GM12874 (cell line): ENCODE measurements at regions not wholly inside any gene's neighbourhood (a gene's known extent, or its start where the extent isn't known, plus 50 kb on each side); places are given as distances from the start of the nearest gene placed in this dataset.

Source experiments
- TF ChIP-seq, protein P1 (sequence below): IDR thresholded peaks from 2 replicates; pipeline ENCODE4 v1.5.1; 2011; ENCODE audit warnings: low read depth, mild to moderate bottlenecking, control low read depth, low read length, moderate library complexity; ENCODE audit not compliant: insufficient read depth

GRCh38 chr6:25181350-25181724 is 97.8 kb upstream of the CARMIL1 start:
- TF ChIP-seq, protein P1, sequence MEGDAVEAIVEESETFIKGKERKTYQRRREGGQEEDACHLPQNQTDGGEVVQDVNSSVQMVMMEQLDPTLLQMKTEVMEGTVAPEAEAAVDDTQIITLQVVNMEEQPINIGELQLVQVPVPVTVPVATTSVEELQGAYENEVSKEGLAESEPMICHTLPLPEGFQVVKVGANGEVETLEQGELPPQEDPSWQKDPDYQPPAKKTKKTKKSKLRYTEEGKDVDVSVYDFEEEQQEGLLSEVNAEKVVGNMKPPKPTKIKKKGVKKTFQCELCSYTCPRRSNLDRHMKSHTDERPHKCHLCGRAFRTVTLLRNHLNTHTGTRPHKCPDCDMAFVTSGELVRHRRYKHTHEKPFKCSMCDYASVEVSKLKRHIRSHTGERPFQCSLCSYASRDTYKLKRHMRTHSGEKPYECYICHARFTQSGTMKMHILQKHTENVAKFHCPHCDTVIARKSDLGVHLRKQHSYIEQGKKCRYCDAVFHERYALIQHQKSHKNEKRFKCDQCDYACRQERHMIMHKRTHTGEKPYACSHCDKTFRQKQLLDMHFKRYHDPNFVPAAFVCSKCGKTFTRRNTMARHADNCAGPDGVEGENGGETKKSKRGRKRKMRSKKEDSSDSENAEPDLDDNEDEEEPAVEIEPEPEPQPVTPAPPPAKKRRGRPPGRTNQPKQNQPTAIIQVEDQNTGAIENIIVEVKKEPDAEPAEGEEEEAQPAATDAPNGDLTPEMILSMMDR: no peak

GRCh38 chr6:25181923-25182322 is 97.3 kb upstream of the CARMIL1 start:
- TF ChIP-seq, protein P1: no peak

- TF ChIP-seq, protein P1: no peak
Observed at GRCh38 chr6:25186919-25187318, 92.3 kb upstream of the CARMIL1 start.

GRCh38 chr6:25188232-25188631 is 90.9 kb upstream of the CARMIL1 start:
- TF ChIP-seq, protein P1: no peak

DNA sequence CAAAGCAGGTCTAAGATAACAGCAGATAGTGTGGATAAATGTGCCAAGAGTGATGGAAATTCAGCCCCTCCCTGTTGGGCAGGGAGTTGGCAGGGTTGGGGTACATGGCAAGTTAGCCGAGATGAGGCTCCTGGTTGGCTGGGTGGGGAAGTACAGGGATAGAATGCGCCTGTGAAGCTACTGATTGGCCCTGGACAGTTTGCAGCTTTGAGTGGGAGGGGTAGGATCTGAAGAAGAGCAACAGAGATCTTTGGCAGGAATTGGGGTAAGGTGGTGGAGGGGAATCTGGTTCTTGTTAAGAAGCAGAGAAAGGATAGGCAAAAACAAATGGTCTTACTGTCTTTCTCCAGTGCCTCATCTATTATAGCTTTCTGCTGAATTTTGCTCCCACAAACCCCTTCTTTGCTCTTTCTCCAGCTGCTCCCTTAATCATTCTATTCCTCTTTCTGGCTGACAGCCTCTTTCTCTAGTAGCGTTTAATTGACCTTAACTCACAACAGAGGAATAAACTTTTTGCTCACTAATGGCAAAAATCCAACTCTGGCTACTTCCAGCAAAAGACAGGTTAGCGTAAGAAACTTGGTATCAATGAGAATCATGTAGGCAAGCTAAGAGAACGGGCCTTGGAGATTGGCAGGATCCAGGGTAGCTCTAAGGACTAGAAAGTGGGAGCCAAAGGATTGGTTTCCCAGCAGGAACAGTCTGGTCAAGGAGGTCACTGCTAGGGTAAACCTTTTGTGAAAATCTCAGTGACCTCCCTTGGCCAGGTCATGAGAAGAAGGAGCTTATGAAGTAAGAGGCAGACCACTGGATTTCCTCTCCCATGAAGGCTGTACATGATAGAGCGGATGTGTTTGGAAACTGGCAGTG is 86.3 kb upstream of the CARMIL1 start:
- TF ChIP-seq, protein P1: no peak

GRCh38 chr6:25193460-25194171 is 85.6 kb upstream of the CARMIL1 start:
- TF ChIP-seq, protein P1: no peak

DNA sequence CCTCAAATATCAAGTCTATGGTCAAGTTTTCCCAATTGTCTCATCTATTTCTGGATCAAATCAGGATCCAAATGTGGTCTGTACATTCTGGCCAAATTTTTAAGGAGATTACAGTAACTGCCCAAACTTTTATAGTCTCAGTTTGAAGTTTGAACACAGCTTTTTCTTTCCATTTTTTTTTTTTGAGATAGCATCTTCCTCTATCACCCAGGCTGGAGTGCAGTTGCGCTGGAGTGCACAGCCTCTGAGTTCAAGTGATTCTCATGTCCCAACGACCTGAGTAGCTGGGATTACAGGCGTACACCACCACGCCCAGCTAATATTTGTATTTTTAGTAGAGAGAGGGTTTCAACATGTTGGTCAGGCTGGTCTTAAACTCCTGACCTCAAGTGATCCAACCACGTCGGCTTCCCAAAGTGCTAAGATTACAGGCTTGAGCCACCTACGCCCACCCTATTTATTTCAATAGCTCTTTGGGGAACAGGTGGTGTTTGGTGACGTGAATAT is 84.9 kb upstream of the CARMIL1 start:
- TF ChIP-seq, protein P1: no peak
